Brain microvascular endothelial cell (primary cell): ENCODE measurements at regions not wholly inside any gene's neighbourhood (a gene's known extent, or its start where the extent isn't known, plus 50 kb on each side); places are given as distances from the start of the nearest gene placed in this dataset.

ENCODE experiments used
- DNase-seq: peaks from one replicate; pipeline ENCODE4 v3.0.0-alpha.2; 2020
- H3K27ac ChIP-seq: fragments of 250-450 bp; sonication (Bioruptor Pico); 2 replicates; pipeline ENCODE4 v1.5.1; 2020; ENCODE audit warnings: mild to moderate bottlenecking, moderate library complexity
- H3K27me3 ChIP-seq: fragments of 250-450 bp; sonication (Bioruptor Pico); replicated peaks from 2 replicates; pipeline ENCODE4 v1.5.1; 2020; ENCODE audit warnings: mild to moderate bottlenecking
- H3K36me3 ChIP-seq: fragments of 250-450 bp; sonication (Bioruptor Pico); replicated peaks from 2 replicates; pipeline ENCODE4 v1.5.1; 2020; ENCODE audit warnings: mild to moderate bottlenecking
- H3K4me3 ChIP-seq: 2 replicates; pipeline ENCODE4 v1.5.1; 2011; ENCODE audit warnings: low read depth, mild to moderate bottlenecking, control low read depth, low read length, moderate library complexity
- in situ Hi-C: cut with HindIII; loops from 2 replicates; pipeline ENCODE4 v1.10.0; 2017; ENCODE audit warnings: low sequenced_read_pairs, low pct_ligation_motif_present
- TF ChIP-seq, protein P1 (sequence below): IDR thresholded peaks from 2 replicates; pipeline ENCODE4 v1.5.1; 2011; ENCODE audit warnings: low read depth, mild to moderate bottlenecking, moderate library complexity, low read length, control low read depth, inconsistent platforms; ENCODE audit errors: missing control alignments

DNA sequence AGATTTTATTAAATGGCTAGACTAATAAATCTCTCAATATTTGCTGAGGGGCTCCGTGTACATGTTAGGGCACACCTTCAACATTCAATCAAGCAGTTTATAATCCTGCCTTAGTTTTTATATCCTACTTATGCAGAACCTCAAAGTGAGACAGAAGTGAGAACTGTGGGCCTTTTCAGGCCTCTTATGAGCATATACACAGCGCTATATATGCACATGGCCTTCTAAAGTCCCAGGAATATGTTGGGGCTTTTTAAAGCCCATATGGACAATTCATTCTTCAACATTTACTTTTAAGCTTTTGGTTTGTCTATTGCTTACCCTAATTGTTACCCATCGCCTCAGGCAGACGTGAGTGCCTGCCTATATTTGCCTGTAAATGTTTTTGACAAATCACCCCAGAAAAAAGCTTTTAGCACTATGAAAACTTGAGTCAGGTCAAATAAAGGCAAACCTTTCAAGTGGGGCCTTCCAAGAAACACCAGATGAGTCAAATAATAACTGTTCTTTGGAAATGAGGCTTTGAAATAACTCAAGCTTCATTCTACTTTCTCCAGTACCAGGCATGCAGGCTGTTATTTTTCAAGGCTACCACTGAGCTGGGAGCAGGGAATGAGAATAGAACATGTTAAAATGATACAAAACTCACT, 58.2 kb downstream of the ESM1 start:
- TF ChIP-seq, protein P1, sequence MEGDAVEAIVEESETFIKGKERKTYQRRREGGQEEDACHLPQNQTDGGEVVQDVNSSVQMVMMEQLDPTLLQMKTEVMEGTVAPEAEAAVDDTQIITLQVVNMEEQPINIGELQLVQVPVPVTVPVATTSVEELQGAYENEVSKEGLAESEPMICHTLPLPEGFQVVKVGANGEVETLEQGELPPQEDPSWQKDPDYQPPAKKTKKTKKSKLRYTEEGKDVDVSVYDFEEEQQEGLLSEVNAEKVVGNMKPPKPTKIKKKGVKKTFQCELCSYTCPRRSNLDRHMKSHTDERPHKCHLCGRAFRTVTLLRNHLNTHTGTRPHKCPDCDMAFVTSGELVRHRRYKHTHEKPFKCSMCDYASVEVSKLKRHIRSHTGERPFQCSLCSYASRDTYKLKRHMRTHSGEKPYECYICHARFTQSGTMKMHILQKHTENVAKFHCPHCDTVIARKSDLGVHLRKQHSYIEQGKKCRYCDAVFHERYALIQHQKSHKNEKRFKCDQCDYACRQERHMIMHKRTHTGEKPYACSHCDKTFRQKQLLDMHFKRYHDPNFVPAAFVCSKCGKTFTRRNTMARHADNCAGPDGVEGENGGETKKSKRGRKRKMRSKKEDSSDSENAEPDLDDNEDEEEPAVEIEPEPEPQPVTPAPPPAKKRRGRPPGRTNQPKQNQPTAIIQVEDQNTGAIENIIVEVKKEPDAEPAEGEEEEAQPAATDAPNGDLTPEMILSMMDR, result no peak
- in situ Hi-C loops, result no loop called here
- Histone ChIP-seq H3K27me3 (peaks cover 2% of the 10 kb centered on the region), H3K36me3 (no peaks in the 10 kb centered on the region), H3K27ac (no peak overlapping the region), H3K4me3 (no peak overlapping the region)
- DNase-seq, result no peak

DNA sequence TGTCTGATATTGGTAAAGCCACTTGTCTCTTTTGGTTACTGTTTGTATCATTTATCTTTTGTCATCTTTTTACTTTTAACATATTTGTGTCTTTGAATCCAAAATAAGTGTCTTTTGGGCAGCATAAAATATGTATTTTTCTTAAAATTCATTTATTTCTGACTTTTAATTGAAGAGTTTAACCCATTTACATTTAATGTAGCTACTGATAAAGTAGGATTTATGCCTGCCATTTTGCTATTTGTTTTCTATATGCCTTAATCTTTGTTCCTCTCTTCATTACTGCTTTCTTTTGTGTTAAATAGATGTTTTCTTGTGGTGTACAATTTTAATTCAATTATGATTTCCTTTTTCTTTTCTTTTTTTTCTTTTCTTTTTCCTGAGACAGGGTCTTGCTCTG, 60.9 kb downstream of the ESM1 start:
- H3K36me3 ChIP-seq, result no peaks in the 10 kb centered on the region
- no peaks in the 10 kb centered on the region for H3K27me3 ChIP-seq
- no peak overlapping the region for H3K27ac ChIP-seq
- in situ Hi-C loops, result loop anchor here (25.0 kb wide), 1 partner anchor 213 kb away; no protein-coding TSS in a partner anchor
- DNase-seq, result no peak
- H3K4me3 ChIP-seq, result no peak overlapping the region
- TF ChIP-seq, protein P1, result no peak

DNA sequence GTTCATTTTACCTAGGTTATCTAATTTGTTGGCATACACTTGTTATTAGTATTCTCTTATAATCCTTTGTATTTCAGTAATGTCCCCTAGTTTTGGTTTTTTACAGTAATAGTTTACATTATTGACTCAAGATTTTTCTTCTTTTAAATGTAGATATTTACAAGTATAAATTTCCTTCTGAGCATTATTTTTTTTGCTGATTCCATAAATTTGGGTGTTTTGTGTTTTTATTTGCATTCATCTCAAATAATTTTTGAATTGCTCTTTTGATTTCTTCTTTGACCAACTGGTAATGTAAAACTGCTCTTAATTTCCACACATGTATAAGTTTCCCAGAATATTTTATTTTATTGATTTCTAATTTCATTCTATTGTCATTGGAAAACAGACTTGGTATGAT, 68.1 kb downstream of the ESM1 start:
- TF ChIP-seq, protein P1, result no peak
- H3K4me3 ChIP-seq, result no peak overlapping the region
- no peaks in the 10 kb centered on the region for H3K27me3 ChIP-seq
- no peak overlapping the region for H3K27ac ChIP-seq
- DNase-seq, result no peak
- no peaks in the 10 kb centered on the region for H3K36me3 ChIP-seq
- in situ Hi-C loops, result loop anchor here (25.0 kb wide), 1 partner anchor 220 kb away; no protein-coding TSS in a partner anchor

DNA sequence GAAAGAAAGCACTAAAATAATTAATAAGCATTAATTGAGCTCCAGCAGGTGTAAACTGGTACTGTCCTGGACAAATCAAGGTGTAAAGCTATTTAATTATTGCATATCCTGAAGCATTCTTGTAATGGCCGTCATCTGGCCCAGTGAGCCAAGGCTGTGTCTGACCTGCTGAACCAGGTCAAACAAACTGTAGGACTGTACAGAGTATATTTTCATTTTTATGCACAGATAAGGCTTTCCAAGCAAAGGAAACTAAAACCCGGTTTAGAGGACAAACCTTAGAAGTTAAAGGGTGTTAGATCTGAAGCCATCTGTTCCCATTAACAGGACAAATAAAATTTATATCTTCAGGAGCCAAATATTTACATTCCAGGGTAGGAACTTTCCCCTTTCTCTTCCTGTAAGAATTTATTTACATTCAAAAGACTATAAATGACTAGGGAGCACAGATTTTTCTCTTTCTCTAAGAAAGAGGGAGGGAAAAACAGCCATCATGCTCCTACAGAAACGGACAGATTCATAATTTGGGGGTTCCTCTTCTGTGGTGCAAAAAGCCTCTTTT, 69.8 kb downstream of the ESM1 start:
- Histone ChIP-seq H3K27me3 (no peaks in the 10 kb centered on the region), H3K4me3 (no peak overlapping the region), H3K27ac (no peak overlapping the region), H3K36me3 (no peaks in the 10 kb centered on the region)
- TF ChIP-seq, protein P1, result no peak
- in situ Hi-C loops, result loop anchor here (25.0 kb wide), 1 partner anchor 222 kb away; no protein-coding TSS in a partner anchor
- no peak for DNase-seq

DNA sequence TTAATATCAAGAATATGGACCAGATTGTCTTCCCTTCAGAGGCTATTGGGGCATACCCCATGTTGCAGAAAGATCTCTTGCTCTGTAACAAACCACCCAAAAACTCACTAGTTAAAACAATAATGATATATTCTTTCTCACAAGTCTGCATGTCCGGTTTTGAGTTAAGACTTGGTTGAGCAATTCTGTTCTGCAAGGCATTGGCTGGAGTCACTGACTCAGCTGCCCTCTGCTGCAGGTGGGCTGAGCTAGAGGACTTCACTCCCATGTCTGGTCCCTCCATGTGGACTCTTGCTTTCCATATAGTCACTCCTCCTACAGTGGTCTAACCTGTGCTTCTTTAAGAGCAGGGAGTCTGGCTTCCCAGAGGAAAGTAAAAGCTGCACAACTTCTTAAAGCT, 73.4 kb downstream of the ESM1 start:
- in situ Hi-C loops, result loop anchor here (25.0 kb wide), 1 partner anchor 225 kb away; no protein-coding TSS in a partner anchor
- DNase-seq, result no peak
- Histone ChIP-seq H3K27ac (no peak overlapping the region), H3K4me3 (no peak overlapping the region), H3K27me3 (no peaks in the 10 kb centered on the region), H3K36me3 (no peaks in the 10 kb centered on the region)
- TF ChIP-seq, protein P1, result no peak
